Keratinocyte (primary cell): ENCODE measurements at regions not wholly inside any gene's neighbourhood (a gene's known extent, or its start where the extent isn't known, plus 50 kb on each side); places are given as distances from the start of the nearest gene placed in this dataset.

Experiments
- DNase-seq: peaks from one replicate; pipeline ENCODE4 v3.0.0-alpha.2; 2011; ENCODE audit warnings: low read depth, missing footprints, low spot score
- FAIRE-seq: peaks from 2 replicates; lab custom pipeline; 2011; peaks lifted over from hg19 to GRCh38; lab: Jason Lieb, UNC
- H2AFZ ChIP-seq: 2 replicates; pipeline ENCODE4 v1.6.0; 2012; ENCODE audit warnings: low read length, control low read depth, inconsistent platforms; ENCODE audit not compliant: control insufficient read depth
- H3K27ac ChIP-seq: 2 replicates; pipeline ENCODE4 v1.5.1; 2011; ENCODE audit warnings: low read length; ENCODE audit not compliant: control insufficient read depth, insufficient read depth
- H3K27me3 ChIP-seq: 3 replicates; pipeline ENCODE4 v1.6.0; 2011; ENCODE audit warnings: low read length; ENCODE audit not compliant: control insufficient read depth, insufficient read depth; ENCODE audit errors: extremely low read depth
- H3K36me3 ChIP-seq, 2 experiments: 2 replicates in 1 of 2; 3 replicates in 1 of 2; pipeline ENCODE4 v1.5.1; 2011; ENCODE audit warnings: low read length in 2 of 2, mild to moderate bottlenecking in 1 of 2; ENCODE audit not compliant: control insufficient read depth in 2 of 2, insufficient read depth in 2 of 2; ENCODE audit errors: extremely low read depth in 1 of 2
- H3K4me1 ChIP-seq: 3 replicates; pipeline ENCODE4 v1.5.1; 2011; ENCODE audit warnings: low read length; ENCODE audit not compliant: control insufficient read depth, insufficient read depth; ENCODE audit errors: extremely low read depth
- H3K4me2 ChIP-seq: 3 replicates; pipeline ENCODE4 v1.6.0; 2011; ENCODE audit warnings: low read depth, low read length; ENCODE audit not compliant: control insufficient read depth, insufficient read depth; ENCODE audit errors: extremely low read depth
- H3K4me3 ChIP-seq, 3 experiments: fragments of 200-600 bp in 1 of 3; sonication (generic) in 1 of 3; 2 replicates in 2 of 3; 3 replicates in 1 of 3; pipeline ENCODE4 v1.5.1; 2011 to 2016; ENCODE audit warnings: low read length in 3 of 3, mild to moderate bottlenecking in 3 of 3, control low read depth in 2 of 3, inconsistent platforms in 1 of 3, low read depth in 1 of 3, mixed read lengths in 1 of 3, mixed run types in 1 of 3, moderate library complexity in 1 of 3; ENCODE audit not compliant: control insufficient read depth in 2 of 3, insufficient read depth in 2 of 3; ENCODE audit errors: extremely low read depth in 1 of 3
- H3K79me2 ChIP-seq: 2 replicates; pipeline ENCODE4 v1.6.0; 2012; ENCODE audit warnings: low read length; ENCODE audit not compliant: control insufficient read depth, insufficient read depth
- H3K9ac ChIP-seq: 3 replicates; pipeline ENCODE4 v1.6.0; 2011; ENCODE audit warnings: low read length; ENCODE audit not compliant: control insufficient read depth, insufficient read depth; ENCODE audit errors: extremely low read depth
- H3K9me1 ChIP-seq: 3 replicates; pipeline ENCODE4 v1.6.0; 2011; ENCODE audit warnings: low read length; ENCODE audit not compliant: control insufficient read depth, insufficient read depth; ENCODE audit errors: extremely low read depth
- H3K9me3 ChIP-seq: 2 replicates; pipeline ENCODE4 v1.5.1; 2012; ENCODE audit warnings: low read depth, low read length; ENCODE audit not compliant: control insufficient read depth
- H4K20me1 ChIP-seq: 3 replicates; pipeline ENCODE4 v1.6.0; 2011; ENCODE audit warnings: low read length; ENCODE audit not compliant: control insufficient read depth, insufficient read depth; ENCODE audit errors: extremely low read depth
- EZH2 ChIP-seq: IDR thresholded peaks from one replicate; pipeline ENCODE4 v1.6.1; 2012; ENCODE audit warnings: inconsistent platforms, mild to moderate bottlenecking, low read length, moderate library complexity
- dilution Hi-C: fragments of 300-500 bp; cut with MboI; formaldehyde crosslinking; loops from one replicate; pipeline ENCODE4 v1.7.0; 2020; ENCODE audit warnings: low sequenced_read_pairs; ENCODE audit not compliant: extremely low pct_ligation_motif_present
- TF ChIP-seq, protein P1 (sequence below), 3 experiments: IDR thresholded peaks in 1 of 3; conservative IDR thresholded peaks in 1 of 3; optimal IDR thresholded peaks in 1 of 3; 2 replicates in 2 of 3; 3 replicates in 1 of 3; pipeline versions ENCODE3 to v1.5.1; 2011; ENCODE audit warnings: low read length in 3 of 3, mild to moderate bottlenecking in 3 of 3, moderate library complexity in 2 of 3, control low read depth in 1 of 3, inconsistent platforms in 1 of 3; ENCODE audit not compliant: insufficient read depth in 2 of 3; ENCODE audit errors: extremely low read depth in 1 of 3

DNA sequence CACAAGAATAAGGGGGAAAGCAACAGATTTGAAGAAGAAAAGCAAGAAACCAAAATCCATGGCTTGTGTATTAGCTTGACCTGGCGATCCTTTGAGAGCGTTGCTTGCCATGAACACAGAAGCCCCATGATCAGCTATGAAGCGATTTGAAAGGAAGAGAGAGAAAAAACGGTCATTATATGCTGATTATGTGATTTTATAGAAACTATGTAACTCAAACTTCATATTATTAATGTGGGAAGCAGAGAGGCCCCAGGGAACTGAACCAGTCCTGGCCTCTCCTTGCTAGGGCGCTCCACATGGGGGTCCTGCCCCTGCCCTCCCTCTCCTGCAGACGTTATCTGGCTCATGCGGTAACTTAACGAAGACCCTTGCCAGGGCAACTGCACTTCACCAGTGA is 306.1 kb upstream of the ADARB2 start:
- Histone ChIP-seq H3K27ac (no peak overlapping the region), H3K4me3 (no peak overlapping the region), H4K20me1 (no peaks in the 10 kb centered on the region), H2AFZ (no peak overlapping the region), H3K9me1 (no peaks in the 10 kb centered on the region), H3K4me1 (no peaks in the 10 kb centered on the region), H3K36me3 (no peaks in the 10 kb centered on the region), H3K9ac (no peak overlapping the region), H3K27me3 (no peaks in the 10 kb centered on the region), H3K9me3 (peaks cover 6% of the 10 kb centered on the region), H3K4me2 (no peak overlapping the region), H3K79me2 (no peaks in the 10 kb centered on the region)
- no peak for FAIRE-seq
- dilution Hi-C loops = no loop called here
- DNase-seq = no peak
- TF ChIP-seq EZH2 = no peak
- TF ChIP-seq, protein P1, sequence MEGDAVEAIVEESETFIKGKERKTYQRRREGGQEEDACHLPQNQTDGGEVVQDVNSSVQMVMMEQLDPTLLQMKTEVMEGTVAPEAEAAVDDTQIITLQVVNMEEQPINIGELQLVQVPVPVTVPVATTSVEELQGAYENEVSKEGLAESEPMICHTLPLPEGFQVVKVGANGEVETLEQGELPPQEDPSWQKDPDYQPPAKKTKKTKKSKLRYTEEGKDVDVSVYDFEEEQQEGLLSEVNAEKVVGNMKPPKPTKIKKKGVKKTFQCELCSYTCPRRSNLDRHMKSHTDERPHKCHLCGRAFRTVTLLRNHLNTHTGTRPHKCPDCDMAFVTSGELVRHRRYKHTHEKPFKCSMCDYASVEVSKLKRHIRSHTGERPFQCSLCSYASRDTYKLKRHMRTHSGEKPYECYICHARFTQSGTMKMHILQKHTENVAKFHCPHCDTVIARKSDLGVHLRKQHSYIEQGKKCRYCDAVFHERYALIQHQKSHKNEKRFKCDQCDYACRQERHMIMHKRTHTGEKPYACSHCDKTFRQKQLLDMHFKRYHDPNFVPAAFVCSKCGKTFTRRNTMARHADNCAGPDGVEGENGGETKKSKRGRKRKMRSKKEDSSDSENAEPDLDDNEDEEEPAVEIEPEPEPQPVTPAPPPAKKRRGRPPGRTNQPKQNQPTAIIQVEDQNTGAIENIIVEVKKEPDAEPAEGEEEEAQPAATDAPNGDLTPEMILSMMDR (optimal IDR thresholded peaks at IDR 0.05 in 1 of 3, IDR thresholded peaks at IDR 0.05 in 1 of 3, conservative IDR thresholded peaks at IDR 0.05 in 1 of 3; ENCODE audit: extremely low read depth in 1 of 3, insufficient read depth in 2 of 3, low read length in 3 of 3) = no peak

GRCh38 chr10:2038036-2038435 is 300.7 kb upstream of the ADARB2 start:
- Histone ChIP-seq H3K27ac (no peak overlapping the region), H3K9me3 (no peaks in the 10 kb centered on the region), H3K36me3 (no peaks in the 10 kb centered on the region), H3K79me2 (no peaks in the 10 kb centered on the region), H3K9me1 (no peaks in the 10 kb centered on the region), H2AFZ (no peak overlapping the region), H4K20me1 (no peaks in the 10 kb centered on the region), H3K9ac (no peak overlapping the region), H3K27me3 (no peaks in the 10 kb centered on the region), H3K4me2 (no peak overlapping the region), H3K4me3 (no peak overlapping the region), H3K4me1 (no peaks in the 10 kb centered on the region)
- FAIRE-seq = no peak
- no peak for DNase-seq
- TF ChIP-seq, protein P1 (optimal IDR thresholded peaks at IDR 0.05 in 1 of 3, IDR thresholded peaks at IDR 0.05 in 1 of 3, conservative IDR thresholded peaks at IDR 0.05 in 1 of 3; ENCODE audit: extremely low read depth in 1 of 3, insufficient read depth in 2 of 3, low read length in 3 of 3) = no peak
- TF ChIP-seq EZH2 = no peak
- dilution Hi-C loops = no loop called here
